A549 (cell line): ENCODE measurements at regions not wholly inside any gene's neighbourhood (a gene's known extent, or its start where the extent isn't known, plus 50 kb on each side); places are given as distances from the start of the nearest gene placed in this dataset.

Experiments
- ATAC-seq, 2 experiments: fragments of 200-7000 bp in 1 of 2; fragments of >200 bp in 1 of 2; cut with Nextera tagmentation in 1 of 2; cut with Tn5 transposase in 1 of 2; 3 replicates each; pipeline versions ENCODE4 v1.8.0 to v1.9.1; 2018 to 2020; ENCODE audit warnings: mild to moderate bottlenecking in 1 of 2, moderate library complexity in 1 of 2
- CTCF ChIA-PET: fragments of 300-600 bp; sonication (Branson Sonifier 250); formaldehyde crosslinking; extraction: SDS; loops from one replicate; lab custom pipeline; 2021; ENCODE audit warnings: antibody characterized with exemption, inconsistent platforms; lab: Yijun Ruan, JAX
- POLR2A ChIA-PET: fragments of 350-600 bp; formaldehyde crosslinking; extraction: SDS; loops from one replicate; lab custom pipeline; 2021; ENCODE audit warnings: antibody characterized with exemption, inconsistent platforms; lab: Yijun Ruan, JAX
- DNase-seq, 2 experiments: peaks; one replicate each; pipeline versions ENCODE4 v3.0.0 to v3.0.0-alpha.2; 2011 to 2016; ENCODE audit warnings: low read depth in 1 of 2, low spot score in 1 of 2
- FAIRE-seq: peaks from 2 replicates; lab custom pipeline; 2011; peaks lifted over from hg19 to GRCh38; lab: Jason Lieb, UNC
- H3K27ac ChIP-seq, 2 experiments: fragments of >200 bp; sonication (Bioruptor Twin); formaldehyde crosslinking; 3 replicates each; pipeline ENCODE4 v1.5.1; 2016 to 2017
- H3K4me1 ChIP-seq: fragments of >200 bp; sonication (Bioruptor Twin); formaldehyde crosslinking; 3 replicates; pipeline ENCODE4 v1.6.1; 2016
- H3K4me2 ChIP-seq: fragments of >200 bp; sonication (Bioruptor Twin); formaldehyde crosslinking; 3 replicates; pipeline ENCODE4 v1.6.1; 2016
- H3K4me3 ChIP-seq: fragments of >200 bp; sonication (Bioruptor Twin); formaldehyde crosslinking; 3 replicates; pipeline ENCODE4 v1.5.1; 2016
- H3K9me3 ChIP-seq: fragments of >200 bp; sonication (Bioruptor Twin); formaldehyde crosslinking; 3 replicates; pipeline ENCODE4 v1.6.1; 2016
- BHLHE40 ChIP-seq: IDR thresholded peaks from 2 replicates; pipeline ENCODE4 v1.6.1; 2012; ENCODE audit warnings: low read depth, low read length, inconsistent platforms
- CEBPB ChIP-seq, 2 experiments: fragments of >200 bp in 1 of 2; sonication (Bioruptor Twin) in 1 of 2; formaldehyde crosslinking in 1 of 2; IDR thresholded peaks; 2 replicates each; pipeline ENCODE4 v1.6.1; 2012 to 2016
- EHF ChIP-seq: fragments of 250-450 bp; sonication (Bioruptor Pico); IDR thresholded peaks from 2 replicates; pipeline ENCODE4 v1.5.0; 2020; ENCODE audit warnings: mild to moderate bottlenecking
- EHMT2 ChIP-seq: fragments of 200-600 bp; sonication (generic); IDR thresholded peaks from 2 replicates; pipeline ENCODE4 v1.6.1; 2016; ENCODE audit warnings: antibody characterized with exemption, low read depth, mild to moderate bottlenecking, moderate library complexity
- FOSB ChIP-seq: fragments of 250-450 bp; sonication (Bioruptor Pico); IDR thresholded peaks from 2 replicates; pipeline ENCODE4 v1.5.0; 2020; ENCODE audit warnings: mild to moderate bottlenecking, moderate library complexity
- GATA3 ChIP-seq: IDR thresholded peaks from 2 replicates; pipeline ENCODE4 v1.6.1; 2012; ENCODE audit warnings: borderline replicate concordance
- HDAC2 ChIP-seq: fragments of 200-600 bp; sonication (generic); IDR thresholded peaks from 2 replicates; pipeline ENCODE4 v1.6.1; 2016
- HOXA7 ChIP-seq: fragments of 250-450 bp; sonication (Bioruptor Pico); IDR thresholded peaks from 2 replicates; pipeline ENCODE4 v1.5.0; 2020; ENCODE audit warnings: mild to moderate bottlenecking, moderate library complexity
- JUN ChIP-seq, 2 experiments: fragments of >200 bp; sonication (Bioruptor Twin); formaldehyde crosslinking; IDR thresholded peaks; 2 replicates in 1 of 2; 3 replicates in 1 of 2; pipeline ENCODE4 v1.6.1; 2016 to 2017
- JUNB ChIP-seq: fragments of >200 bp; sonication (Bioruptor Twin); formaldehyde crosslinking; IDR thresholded peaks from 2 replicates; pipeline ENCODE4 v1.6.1; 2016
- MYC ChIP-seq: IDR thresholded peaks from 2 replicates; pipeline ENCODE4 v1.6.1; 2012; ENCODE audit warnings: mild to moderate bottlenecking, inconsistent platforms, low read length, improper control_type of control experiment, borderline replicate concordance
- NR3C1 ChIP-seq: fragments of >200 bp; sonication (Bioruptor Twin); formaldehyde crosslinking; IDR thresholded peaks from 3 replicates; pipeline ENCODE4 v1.6.1; 2017
- POLR2A ChIP-seq: IDR thresholded peaks from 2 replicates; pipeline ENCODE4 v1.6.1; 2012; ENCODE audit warnings: mild to moderate bottlenecking, low read length
- RAD21 ChIP-seq, 2 experiments: fragments of >200 bp in 1 of 2; sonication (Bioruptor Twin) in 1 of 2; formaldehyde crosslinking in 1 of 2; IDR thresholded peaks in 1 of 2; conservative IDR thresholded peaks in 1 of 2; 2 replicates in 1 of 2; 3 replicates in 1 of 2; pipeline ENCODE4 v1.6.1; 2012 to 2018; ENCODE audit warnings: inconsistent platforms in 1 of 2
- RARB ChIP-seq: fragments of 250-450 bp; sonication (Bioruptor Pico); IDR thresholded peaks from 2 replicates; pipeline ENCODE4 v1.8.0; 2021; ENCODE audit warnings: mild to moderate bottlenecking, moderate library complexity
- RFX5 ChIP-seq: fragments of 450-650 bp; IDR thresholded peaks from 2 replicates; pipeline ENCODE4 v1.7.1; 2014; ENCODE audit warnings: antibody characterized with exemption, mild to moderate bottlenecking, moderate library complexity
- SMC3 ChIP-seq: fragments of >200 bp; sonication (Bioruptor Twin); formaldehyde crosslinking; IDR thresholded peaks from 3 replicates; pipeline ENCODE4 v1.6.1; 2018; ENCODE audit warnings: inconsistent platforms
- SREBF2 ChIP-seq: fragments of 450-650 bp; IDR thresholded peaks from 2 replicates; pipeline ENCODE4 v1.6.1; 2014; ENCODE audit warnings: mild to moderate bottlenecking, moderate library complexity
- TFCP2L1 ChIP-seq: fragments of 250-450 bp; sonication (Bioruptor Pico); IDR thresholded peaks from 2 replicates; pipeline ENCODE4 v1.5.0; 2021; ENCODE audit warnings: mild to moderate bottlenecking
- TP53 ChIP-seq: fragments of 250-450 bp; sonication (Bioruptor Pico); IDR thresholded peaks from 2 replicates; pipeline ENCODE4 v1.5.0; 2021; ENCODE audit warnings: mild to moderate bottlenecking, moderate library complexity
- ZC3H11A ChIP-seq: fragments of 450-650 bp; IDR thresholded peaks from 2 replicates; pipeline ENCODE4 v1.6.1; 2014; ENCODE audit warnings: antibody characterized with exemption, mild to moderate bottlenecking
- ZFP36 ChIP-seq: fragments of 450-650 bp; IDR thresholded peaks from 2 replicates; pipeline ENCODE4 v1.6.1; 2014; ENCODE audit warnings: borderline replicate concordance; ENCODE audit not compliant: partially characterized antibody
- ZNF302 ChIP-seq: fragments of 250-450 bp; sonication (Bioruptor Pico); IDR thresholded peaks from 2 replicates; pipeline ENCODE4 v1.9.0; 2021; ENCODE audit warnings: inconsistent platforms, mild to moderate bottlenecking, moderate library complexity
- WGBS: methylation state at CpG from one replicate; pipeline ENCODE4 v1.1.6; 2017; ENCODE audit errors: missing lambda C conversion rate; 5-methylcytosine and 5-hydroxymethylcytosine counted together
- TF ChIP-seq, protein P1 (sequence below): IDR thresholded peaks from 2 replicates; pipeline ENCODE4 v1.6.1; 2012
- TF ChIP-seq, protein P2 (sequence below): fragments of >200 bp; sonication (Bioruptor Twin); formaldehyde crosslinking; IDR thresholded peaks from 3 replicates; pipeline ENCODE4 v1.5.1; 2016
- TF ChIP-seq, protein P3 (sequence below): IDR thresholded peaks from 2 replicates; pipeline ENCODE4 v1.6.1; 2012; ENCODE audit warnings: low read depth, borderline replicate concordance
- TF ChIP-seq, protein P4 (sequence below): fragments of >200 bp; sonication (Bioruptor Twin); formaldehyde crosslinking; IDR thresholded peaks from 2 replicates; pipeline ENCODE4 v1.6.1; 2016

DNA sequence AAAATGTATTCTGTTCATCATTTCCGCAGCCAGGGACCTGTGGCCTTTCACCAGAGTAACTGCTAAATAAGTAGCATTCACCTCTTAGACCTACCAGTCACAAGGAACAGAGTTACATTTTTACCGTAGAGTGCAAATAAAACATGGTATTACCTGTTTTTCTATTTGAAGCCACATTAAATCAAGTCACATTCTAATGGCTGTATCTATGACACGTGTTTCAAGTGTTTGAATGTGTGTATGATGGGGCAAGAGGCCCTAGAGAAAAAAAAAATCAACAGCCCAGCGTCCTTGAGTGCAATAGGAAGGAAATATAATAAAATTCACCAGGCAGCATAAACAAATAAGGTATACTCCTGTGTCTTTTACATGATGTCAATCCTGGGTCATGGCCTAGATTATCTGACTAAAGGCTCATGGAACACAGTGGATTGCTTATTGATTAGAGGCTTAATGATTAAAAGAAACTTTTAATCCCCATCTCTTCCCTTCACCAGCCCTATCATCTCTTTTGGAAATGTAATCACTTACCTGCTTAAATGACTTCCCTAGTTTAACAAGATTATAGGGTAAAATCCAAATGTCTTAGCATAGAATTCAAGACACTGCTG is 168.7 kb upstream of the CDH5 start:
- no peak for ATAC-seq
- POLR2A ChIA-PET: no interaction called here
- WGBS: 23% methylated on average over 4 of the region's 4 CpGs
- CTCF ChIA-PET: no interaction called here
- H3K4me2 ChIP-seq: no peak overlapping the region
- no peaks in the 10 kb centered on the region for H3K4me1 ChIP-seq
- TF ChIP-seq RAD21 (conservative IDR thresholded peaks at IDR 0.05 in 1 of 2, IDR thresholded peaks at IDR 0.05 in 1 of 2) (no peak), MYC (no peak), RARB (no peak), CEBPB (IDR thresholded peaks at IDR 0.05) (no peak), ZFP36 (no peak), EHF (CRISPR knock-in tag) (no peak), JUNB (no peak), ZNF302 (CRISPR knock-in tag) (no peak), HDAC2 (no peak), GATA3 (no peak), SREBF2 (no peak)
- TF ChIP-seq, protein P1, sequence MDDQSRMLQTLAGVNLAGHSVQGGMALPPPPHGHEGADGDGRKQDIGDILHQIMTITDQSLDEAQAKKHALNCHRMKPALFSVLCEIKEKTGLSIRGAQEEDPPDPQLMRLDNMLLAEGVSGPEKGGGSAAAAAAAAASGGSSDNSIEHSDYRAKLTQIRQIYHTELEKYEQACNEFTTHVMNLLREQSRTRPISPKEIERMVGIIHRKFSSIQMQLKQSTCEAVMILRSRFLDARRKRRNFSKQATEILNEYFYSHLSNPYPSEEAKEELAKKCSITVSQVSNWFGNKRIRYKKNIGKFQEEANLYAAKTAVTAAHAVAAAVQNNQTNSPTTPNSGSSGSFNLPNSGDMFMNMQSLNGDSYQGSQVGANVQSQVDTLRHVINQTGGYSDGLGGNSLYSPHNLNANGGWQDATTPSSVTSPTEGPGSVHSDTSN: no peak
- TF ChIP-seq, protein P2, sequence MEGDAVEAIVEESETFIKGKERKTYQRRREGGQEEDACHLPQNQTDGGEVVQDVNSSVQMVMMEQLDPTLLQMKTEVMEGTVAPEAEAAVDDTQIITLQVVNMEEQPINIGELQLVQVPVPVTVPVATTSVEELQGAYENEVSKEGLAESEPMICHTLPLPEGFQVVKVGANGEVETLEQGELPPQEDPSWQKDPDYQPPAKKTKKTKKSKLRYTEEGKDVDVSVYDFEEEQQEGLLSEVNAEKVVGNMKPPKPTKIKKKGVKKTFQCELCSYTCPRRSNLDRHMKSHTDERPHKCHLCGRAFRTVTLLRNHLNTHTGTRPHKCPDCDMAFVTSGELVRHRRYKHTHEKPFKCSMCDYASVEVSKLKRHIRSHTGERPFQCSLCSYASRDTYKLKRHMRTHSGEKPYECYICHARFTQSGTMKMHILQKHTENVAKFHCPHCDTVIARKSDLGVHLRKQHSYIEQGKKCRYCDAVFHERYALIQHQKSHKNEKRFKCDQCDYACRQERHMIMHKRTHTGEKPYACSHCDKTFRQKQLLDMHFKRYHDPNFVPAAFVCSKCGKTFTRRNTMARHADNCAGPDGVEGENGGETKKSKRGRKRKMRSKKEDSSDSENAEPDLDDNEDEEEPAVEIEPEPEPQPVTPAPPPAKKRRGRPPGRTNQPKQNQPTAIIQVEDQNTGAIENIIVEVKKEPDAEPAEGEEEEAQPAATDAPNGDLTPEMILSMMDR: no peak
- no peak overlapping the region for H3K27ac ChIP-seq
- FAIRE-seq: no peak
- H3K4me3 ChIP-seq: no peak overlapping the region
- no peaks in the 10 kb centered on the region for H3K9me3 ChIP-seq
- no peak for DNase-seq

DNA sequence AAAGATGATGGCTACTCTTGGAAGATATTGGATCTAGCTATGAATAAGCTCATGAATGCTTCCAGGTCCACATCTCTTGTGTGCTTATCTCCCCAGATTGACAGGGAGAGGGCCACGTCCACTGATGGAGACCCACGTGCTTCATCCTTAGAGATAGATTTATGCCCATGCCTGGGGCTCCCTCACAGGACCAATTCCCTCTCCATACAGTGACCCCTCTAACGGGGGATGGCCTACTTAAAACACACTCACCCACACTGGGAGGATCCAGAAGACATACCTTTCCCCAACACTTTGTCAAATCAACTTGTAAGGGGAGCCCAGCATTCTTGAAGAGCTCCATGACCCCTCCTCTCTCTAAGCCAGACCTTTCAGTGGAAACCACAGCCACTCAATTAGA is 169.7 kb upstream of the CDH5 start:
- ATAC-seq (no peak), FAIRE-seq (no peak), DNase-seq (no peak)
- no peak for TF ChIP-seq RAD21 (conservative IDR thresholded peaks at IDR 0.05 in 1 of 2, IDR thresholded peaks at IDR 0.05 in 1 of 2)
- TF ChIP-seq RARB: no peak
- no peak for TF ChIP-seq NR3C1
- TF ChIP-seq, protein P2: no peak
- no peak for TF ChIP-seq POLR2A
- no peak for TF ChIP-seq TFCP2L1 (CRISPR knock-in tag)
- TF ChIP-seq ZC3H11A: no peak
- TF ChIP-seq, protein P3, sequence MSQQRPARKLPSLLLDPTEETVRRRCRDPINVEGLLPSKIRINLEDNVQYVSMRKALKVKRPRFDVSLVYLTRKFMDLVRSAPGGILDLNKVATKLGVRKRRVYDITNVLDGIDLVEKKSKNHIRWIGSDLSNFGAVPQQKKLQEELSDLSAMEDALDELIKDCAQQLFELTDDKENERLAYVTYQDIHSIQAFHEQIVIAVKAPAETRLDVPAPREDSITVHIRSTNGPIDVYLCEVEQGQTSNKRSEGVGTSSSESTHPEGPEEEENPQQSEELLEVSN: no peak
- TF ChIP-seq HOXA7: no peak
- TF ChIP-seq, protein P4, sequence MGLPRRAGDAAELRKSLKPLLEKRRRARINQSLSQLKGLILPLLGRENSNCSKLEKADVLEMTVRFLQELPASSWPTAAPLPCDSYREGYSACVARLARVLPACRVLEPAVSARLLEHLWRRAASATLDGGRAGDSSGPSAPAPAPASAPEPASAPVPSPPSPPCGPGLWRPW: no peak
- TF ChIP-seq JUN (IDR thresholded peaks at IDR 0.05): no peak
- TF ChIP-seq TP53 (CRISPR knock-in tag): no peak
- no peak for TF ChIP-seq RFX5
- no peak for TF ChIP-seq FOSB (CRISPR knock-in tag)
- TF ChIP-seq SMC3: no peak
- no peak for TF ChIP-seq JUNB
- no peak for TF ChIP-seq EHMT2
- no peak for TF ChIP-seq BHLHE40
- TF ChIP-seq, protein P1: no peak
- no peak for TF ChIP-seq ZFP36
- no peak overlapping the region for H3K4me2 ChIP-seq
- CTCF ChIA-PET: no interaction called here
- H3K9me3 ChIP-seq: no peaks in the 10 kb centered on the region
- POLR2A ChIA-PET: no interaction called here
- H3K27ac ChIP-seq: no peak overlapping the region
- 0% methylated on average over 3 of the region's 3 CpGs for WGBS
- no peaks in the 10 kb centered on the region for H3K4me1 ChIP-seq
- H3K4me3 ChIP-seq: no peak overlapping the region
